Thyroid gland (tissue), 4 donors: ENCODE measurements at regions not wholly inside any gene's neighbourhood (a gene's known extent, or its start where the extent isn't known, plus 50 kb on each side); places are given as distances from the start of the nearest gene placed in this dataset.

Source experiments
- DNase-seq, 2 donors: peaks; one replicate each; pipeline ENCODE4 v3.0.0-alpha.2; 2019
- H3K27ac ChIP-seq, 3 donors: fragments of 200-600 bp; sonication (generic); 1 replicate in 2 of 3; 2 replicates in 1 of 3; pipeline ENCODE4 v1.5.1; 2016 to 2019; ENCODE audit warnings: mild to moderate bottlenecking in 1 of 3, moderate library complexity in 1 of 3
- H3K27me3 ChIP-seq: fragments of 200-600 bp; sonication (generic); one replicate; pipeline ENCODE4 v1.5.1; 2019
- H3K36me3 ChIP-seq, 2 donors: fragments of 200-600 bp; sonication (generic); one replicate each; pipeline ENCODE4 v1.5.1; 2016 to 2019
- H3K4me1 ChIP-seq, 2 donors: fragments of 200-600 bp; sonication (generic); one replicate each; pipeline ENCODE4 v1.5.1; 2017 to 2019
- H3K4me3 ChIP-seq, 3 donors: fragments of 200-600 bp; sonication (generic); replicated peaks in 1 of 3; 1 replicate in 2 of 3; 2 replicates in 1 of 3; pipeline ENCODE4 v1.5.1; 2016; ENCODE audit warnings: mild to moderate bottlenecking in 1 of 3
- H3K9me3 ChIP-seq: fragments of 200-600 bp; sonication (generic); one replicate; pipeline ENCODE4 v1.5.1; 2017
- CTCF ChIP-seq, 6 experiments: fragments of 200-600 bp in 3 of 6; fragments of 450-650 bp in 3 of 6; sonication (generic) in 3 of 6; IDR thresholded peaks; one replicate each; pipeline ENCODE4 v1.5.1; 2016 to 2019; ENCODE audit warnings: antibody characterized with exemption in 6 of 6, mild to moderate bottlenecking in 2 of 6, inconsistent platforms in 1 of 6, moderate library complexity in 1 of 6
- POLR2A ChIP-seq, 2 donors: fragments of 450-650 bp; IDR thresholded peaks; one replicate each; pipeline ENCODE4 v1.6.1; 2017; ENCODE audit warnings: antibody characterized with exemption in 2 of 2, mild to moderate bottlenecking in 2 of 2, moderate library complexity in 1 of 2
- WGBS, 2 donors: methylation state at CpG; one replicate each; pipeline ENCODE4 v1.1.5; 2017; 5-methylcytosine and 5-hydroxymethylcytosine counted together
- intact Hi-C: fragments of 100-400 bp; cut with DNase I; formaldehyde crosslinking; loops from one replicate; pipeline ENCODE4 v1.15.1; 2023

- Histone ChIP-seq H3K27me3 (no peaks in the 10 kb centered on the region), H3K27ac (no peak overlapping the region), H3K9me3 (no peaks in the 10 kb centered on the region), H3K4me1 (no peaks in the 10 kb centered on the region), H3K36me3 (no peaks in the 10 kb centered on the region), H3K4me3 (no peak overlapping the region)
- no peak for TF ChIP-seq POLR2A (IDR thresholded peaks at IDR 0.05)
- no peak for TF ChIP-seq CTCF (IDR thresholded peaks at IDR 0.05)
- no peak for DNase-seq
- intact Hi-C loops: no loop called here
These were observed 436.3 kb upstream of the PAPPA start for GRCh38 chr9:115717298-115717697.

- 95 to 96% methylated on average over 1 of the region's 1 CpG for WGBS, 2 donors
- DNase-seq: no peak
These were observed 435.8 kb upstream of the PAPPA start for GRCh38 chr9:115717711-115718173.

GRCh38 chr9:115730396-115730795, 423.2 kb upstream of the PAPPA start:
- Histone ChIP-seq H3K4me1 (no peaks in the 10 kb centered on the region), H3K9me3 (no peaks in the 10 kb centered on the region), H3K27me3 (no peaks in the 10 kb centered on the region), H3K4me3 (no peak overlapping the region), H3K36me3 (no peaks in the 10 kb centered on the region), H3K27ac (no peak overlapping the region)
- no peak for TF ChIP-seq POLR2A (IDR thresholded peaks at IDR 0.05)
- no peak for TF ChIP-seq CTCF (IDR thresholded peaks at IDR 0.05)
- intact Hi-C loops: no loop called here
- WGBS, 2 donors: 77 to 81% methylated on average over 4 of the region's 4 CpGs
- DNase-seq: no peak

More at GRCh38 chr9:115717711-115718173, 435.8 kb upstream of the PAPPA start:
- no peak for TF ChIP-seq CTCF (IDR thresholded peaks at IDR 0.05)
- Histone ChIP-seq H3K4me1 (no peaks in the 10 kb centered on the region), H3K9me3 (no peaks in the 10 kb centered on the region), H3K27me3 (no peaks in the 10 kb centered on the region), H3K36me3 (no peaks in the 10 kb centered on the region), H3K4me3 (no peak overlapping the region), H3K27ac (no peak overlapping the region)
- intact Hi-C loops: no loop called here

GRCh38 chr9:115730845-115731244, 422.7 kb upstream of the PAPPA start:
- no peaks in the 10 kb centered on the region for H3K27me3 ChIP-seq
- H3K4me1 ChIP-seq: no peaks in the 10 kb centered on the region
- WGBS, 2 donors: 66 to 77% methylated on average over 1 of the region's 1 CpG
- intact Hi-C loops: no loop called here
- no peak for DNase-seq
- no peaks in the 10 kb centered on the region for H3K36me3 ChIP-seq
- no peak overlapping the region for H3K27ac ChIP-seq
- no peak overlapping the region for H3K4me3 ChIP-seq
- TF ChIP-seq CTCF (IDR thresholded peaks at IDR 0.05) (no peak), POLR2A (IDR thresholded peaks at IDR 0.05) (no peak)
- no peaks in the 10 kb centered on the region for H3K9me3 ChIP-seq

GRCh38 chr9:115733318-115734110, 420.1 kb upstream of the PAPPA start:
- intact Hi-C loops: no loop called here
- no peaks in the 10 kb centered on the region for H3K9me3 ChIP-seq
- 33 to 34% methylated on average over 4 of the region's 4 CpGs for WGBS, 2 donors

More at GRCh38 chr9:115733318-115734110, 420.1 kb upstream of the PAPPA start:
- no peak overlapping the region for H3K27ac ChIP-seq
- no peaks in the 10 kb centered on the region for H3K36me3 ChIP-seq
- H3K4me3 ChIP-seq: no peak overlapping the region
- no peaks in the 10 kb centered on the region for H3K4me1 ChIP-seq
- no peak for DNase-seq
- TF ChIP-seq CTCF (IDR thresholded peaks at IDR 0.05) (no peak), POLR2A (IDR thresholded peaks at IDR 0.05) (no peak)
- H3K27me3 ChIP-seq: no peaks in the 10 kb centered on the region
